GM18907 (cell line): ENCODE measurements at regions not wholly inside any gene's neighbourhood (a gene's known extent, or its start where the extent isn't known, plus 50 kb on each side); places are given as distances from the start of the nearest gene placed in this dataset.

Experiments
- ATAC-seq: cut with Tn5 transposase; IDR thresholded peaks from one replicate; pipeline ENCODE4 v1.9.1; 2021; ENCODE audit warnings: mild to moderate bottlenecking, moderate library complexity; ENCODE audit not compliant: unreplicated experiment

DNA sequence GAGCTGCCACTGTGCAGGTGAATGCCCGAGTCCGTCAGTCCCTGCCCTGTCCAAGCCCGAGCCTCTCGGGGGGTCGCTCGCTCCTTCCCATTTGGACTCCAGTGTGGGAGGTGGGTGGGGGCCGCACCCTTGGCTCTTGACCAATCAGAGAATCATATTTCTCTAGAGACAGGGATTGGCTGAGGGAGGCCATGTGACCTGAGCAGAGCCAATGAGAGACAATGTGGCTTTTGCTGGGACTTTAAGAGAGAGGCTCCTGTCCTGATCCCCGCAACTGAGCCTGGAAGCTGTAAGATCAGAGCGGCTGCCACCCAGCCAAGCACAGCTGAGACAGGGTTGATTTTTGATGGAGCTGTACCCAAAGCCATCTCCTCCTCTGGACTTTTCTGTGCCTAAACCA lies 199.3 kb downstream of the TFAP2C start:
- no peak for ATAC-seq

DNA sequence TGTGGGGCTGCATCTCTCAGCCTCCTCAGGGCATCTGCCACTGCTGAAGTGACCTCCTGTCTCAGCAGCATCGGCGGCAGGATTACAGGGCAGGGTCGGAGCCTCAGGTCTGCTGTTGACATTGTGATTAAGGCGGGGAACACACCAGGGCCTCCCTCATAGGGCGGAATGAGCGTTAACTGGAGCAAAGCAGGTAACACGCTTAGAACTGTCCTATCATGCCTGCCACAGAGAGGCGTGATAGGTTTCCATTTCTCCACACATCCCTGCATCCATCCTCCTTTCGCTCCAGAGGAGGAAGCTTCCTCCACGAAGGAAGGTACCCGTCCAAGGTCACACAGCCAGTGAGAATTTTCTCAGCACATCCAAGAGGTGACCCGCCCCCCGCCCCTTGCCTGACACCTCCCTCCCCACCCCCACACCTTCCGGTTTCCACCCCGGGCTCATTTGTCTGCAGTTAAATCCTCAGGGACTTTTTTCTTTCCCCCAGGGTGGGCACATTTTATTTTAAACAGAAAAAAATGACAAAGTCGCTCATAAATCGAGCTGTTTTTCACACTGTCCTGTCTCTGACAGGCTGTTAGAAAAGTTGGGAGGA lies 200.8 kb downstream of the TFAP2C start:
- ATAC-seq = no peak

DNA sequence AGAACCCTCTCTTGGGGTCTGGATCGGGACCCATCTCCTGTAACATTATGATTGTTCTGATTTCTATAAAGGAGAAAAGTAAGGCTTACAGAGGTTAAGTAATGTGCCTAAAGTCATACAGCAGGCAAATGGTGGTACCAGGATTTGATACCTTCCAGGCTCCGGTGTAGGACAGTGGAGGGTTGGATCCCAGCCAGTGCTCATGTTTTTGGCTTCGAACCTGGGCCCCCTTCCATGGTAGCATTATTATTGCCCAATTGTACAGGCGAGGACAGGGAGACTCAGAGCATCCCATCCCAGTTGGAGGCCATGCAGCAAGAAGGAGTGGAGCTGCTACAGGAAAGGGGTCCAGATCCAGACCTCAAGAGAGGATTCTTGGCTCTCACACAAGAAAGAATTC lies 202.7 kb downstream of the TFAP2C start:
- ATAC-seq = no peak

DNA sequence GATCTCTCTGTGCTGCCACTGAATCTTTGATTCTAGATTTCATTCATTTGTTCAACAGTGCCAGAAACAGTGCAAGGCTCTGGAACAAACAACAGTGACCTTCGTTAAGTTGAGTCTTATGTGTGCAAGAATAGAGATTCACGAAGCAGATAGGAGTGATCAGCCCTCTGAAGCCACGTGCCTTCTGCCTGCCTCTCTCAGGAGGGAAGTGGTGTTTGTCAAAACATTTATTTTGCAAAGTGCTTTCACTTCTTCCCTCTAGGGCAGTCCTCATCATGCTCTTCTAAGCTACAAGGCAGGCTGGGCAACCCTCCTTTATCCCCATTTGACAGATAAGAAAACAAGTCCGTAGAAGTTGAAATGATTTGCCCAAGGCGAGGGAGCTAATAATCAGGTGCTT lies 204.3 kb downstream of the TFAP2C start:
- ATAC-seq = no peak

DNA sequence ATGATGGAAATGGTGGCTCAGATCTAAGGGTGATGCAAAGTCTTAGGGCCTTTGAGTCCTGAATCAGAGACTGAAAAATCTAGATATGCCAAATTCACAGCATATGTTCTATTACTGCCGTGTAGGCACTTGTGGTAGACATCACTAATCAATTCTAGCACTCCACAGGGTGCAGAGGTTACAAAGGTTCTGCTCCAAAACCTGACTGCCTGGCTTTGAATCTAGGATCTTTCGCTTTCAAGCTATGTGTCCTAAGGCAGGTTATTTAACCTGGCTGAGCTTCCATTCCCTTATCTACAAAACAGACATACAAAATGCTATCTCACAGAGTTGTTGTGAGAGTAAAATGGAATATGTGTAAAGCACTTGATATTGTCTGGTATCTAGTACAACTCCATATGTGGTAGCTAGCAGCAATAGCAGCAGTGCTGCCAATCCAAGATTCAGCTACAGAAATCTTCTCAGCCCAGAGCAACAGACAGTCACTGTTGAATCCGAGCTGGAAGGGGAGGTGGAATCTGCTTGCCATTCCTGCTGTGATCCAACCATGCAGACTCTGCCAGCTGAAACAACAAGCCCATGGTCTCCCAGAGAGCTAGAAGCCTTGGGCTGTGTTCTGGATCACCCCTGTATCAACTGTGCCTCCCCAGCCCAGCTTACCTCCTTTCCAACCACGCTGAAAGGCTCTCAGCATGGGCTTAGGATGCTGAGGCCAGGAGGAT lies 206.9 kb downstream of the TFAP2C start:
- ATAC-seq = no peak

DNA sequence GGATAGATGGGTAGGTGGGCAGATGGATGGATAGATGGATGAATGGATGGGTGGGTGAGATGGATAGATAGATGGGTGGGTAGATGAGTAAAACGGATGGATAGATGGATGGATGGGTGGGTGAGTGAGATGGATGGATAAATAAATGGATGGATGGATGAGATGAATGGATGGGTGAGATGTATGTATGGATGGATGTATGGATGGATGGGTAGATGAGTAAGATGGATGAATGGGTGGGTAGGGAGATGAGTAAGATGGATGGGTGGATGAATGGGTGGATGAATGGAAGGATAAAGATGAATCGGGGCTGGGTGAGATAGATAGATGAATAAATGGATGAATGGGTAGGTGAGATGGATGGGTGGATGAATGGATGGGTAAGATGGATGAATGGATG lies 210.1 kb downstream of the TFAP2C start:
- no peak for ATAC-seq

DNA sequence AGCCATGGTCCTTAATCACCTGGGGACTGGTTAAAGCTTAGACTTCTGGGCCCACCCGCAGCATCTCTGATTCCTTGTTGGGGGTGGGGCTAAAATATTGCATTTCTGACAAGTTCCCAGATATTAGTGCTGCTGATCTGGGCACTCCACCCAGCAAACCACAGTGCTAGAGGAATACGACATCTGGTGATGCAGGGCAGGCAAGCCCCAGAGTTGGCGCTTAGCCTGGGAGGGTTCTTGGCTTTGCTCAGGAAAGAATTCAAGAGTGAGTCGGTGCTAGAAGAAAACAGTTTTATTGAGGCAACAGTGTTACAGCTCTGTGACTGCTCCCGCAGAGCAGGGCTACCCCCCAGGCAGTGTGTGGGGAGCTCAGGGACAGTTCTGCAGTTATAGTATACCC lies 210.7 kb downstream of the TFAP2C start:
- no peak for ATAC-seq

DNA sequence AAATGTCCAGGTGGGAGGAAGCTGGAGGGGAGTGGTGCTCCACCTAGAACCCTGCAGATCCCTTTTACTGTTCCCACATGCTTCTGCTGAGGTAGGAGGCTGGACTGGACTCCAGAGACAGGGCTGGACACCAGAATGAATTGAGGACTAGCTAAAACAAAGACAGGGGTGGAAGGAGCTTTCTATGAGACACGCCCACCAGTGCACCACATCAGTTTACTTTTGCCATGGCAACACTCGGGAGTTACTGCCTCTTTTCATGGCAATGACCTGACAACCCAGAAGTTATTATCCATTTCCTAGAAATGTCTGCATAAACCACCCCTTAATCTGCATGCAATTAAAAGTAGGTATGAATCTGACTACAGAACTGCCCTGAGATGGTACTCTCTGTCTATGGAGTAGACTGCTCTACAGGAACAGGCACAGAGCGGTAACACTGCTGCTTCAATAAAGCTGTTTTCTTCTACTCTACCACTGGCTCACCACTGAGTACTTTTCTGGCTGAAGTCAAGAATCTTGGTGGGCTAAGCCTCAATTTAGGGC lies 211.7 kb downstream of the TFAP2C start:
- no peak for ATAC-seq

DNA sequence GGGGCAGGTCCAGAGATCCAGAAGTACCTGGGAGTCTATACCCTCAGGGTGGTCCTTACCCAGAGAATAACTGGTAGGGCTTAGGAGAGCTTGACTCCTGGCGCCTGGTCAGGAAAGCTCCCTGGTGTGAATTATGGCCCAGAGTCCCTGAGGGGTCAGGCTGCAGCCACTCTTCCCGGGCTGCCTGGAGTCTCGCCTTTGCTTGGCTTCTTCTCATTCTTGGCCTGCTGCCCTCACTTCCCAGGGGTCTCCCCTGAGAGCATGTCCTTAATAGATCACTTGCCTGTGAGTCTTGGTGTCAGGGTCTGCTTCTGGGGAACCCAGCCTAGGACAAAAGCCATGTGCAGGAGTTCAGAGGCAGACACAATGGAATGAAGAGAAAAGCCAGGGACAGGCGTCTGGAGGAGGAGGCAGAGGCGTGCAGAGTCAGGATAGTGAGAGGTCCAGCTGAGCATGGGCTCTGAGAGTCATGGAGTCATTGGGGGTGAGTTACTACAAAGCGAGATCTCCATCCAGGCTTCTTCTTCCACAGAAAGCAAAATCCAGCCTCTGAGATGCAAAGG lies 212.3 kb downstream of the TFAP2C start:
- ATAC-seq = no peak

DNA sequence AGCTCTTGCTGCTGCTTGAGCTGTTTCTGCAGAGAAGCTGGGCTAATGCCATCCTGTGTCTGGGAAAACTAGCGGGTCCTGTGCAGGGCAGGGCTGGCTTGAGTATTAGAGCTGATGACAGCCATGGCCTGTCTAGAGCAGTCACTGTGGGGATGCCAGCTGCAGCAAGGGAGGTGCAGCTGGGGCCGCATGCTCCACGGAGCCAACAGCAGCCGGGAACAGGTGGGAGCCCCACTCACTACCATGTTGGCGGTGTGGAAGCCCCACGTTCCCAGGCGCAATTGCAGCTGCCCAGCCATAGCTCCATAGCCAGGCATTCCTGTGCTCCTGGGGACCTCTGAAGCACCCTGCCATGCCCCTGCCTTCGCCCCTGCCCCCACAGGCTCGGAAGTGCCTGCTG lies 212.9 kb downstream of the TFAP2C start:
- no peak for ATAC-seq

DNA sequence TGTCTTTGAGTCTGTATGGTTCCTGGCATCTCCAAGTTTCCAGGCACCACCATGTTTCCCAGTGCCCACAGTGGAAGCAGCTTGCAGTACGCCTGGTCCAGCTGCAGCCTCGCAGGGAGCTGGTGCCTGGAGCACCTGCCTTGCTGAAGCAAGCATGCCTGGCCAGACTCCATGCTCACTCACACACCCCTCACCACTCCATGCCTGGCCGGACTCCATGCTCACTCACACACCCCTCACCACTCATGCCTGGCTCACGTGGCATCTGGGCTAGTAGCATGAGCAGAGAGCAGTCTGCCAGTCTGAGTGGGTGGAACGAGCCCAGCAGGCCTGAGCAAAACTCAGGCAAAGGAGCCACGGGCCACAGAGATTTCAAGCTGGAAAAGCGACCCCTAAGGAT lies 214.3 kb downstream of the TFAP2C start:
- no peak for ATAC-seq

DNA sequence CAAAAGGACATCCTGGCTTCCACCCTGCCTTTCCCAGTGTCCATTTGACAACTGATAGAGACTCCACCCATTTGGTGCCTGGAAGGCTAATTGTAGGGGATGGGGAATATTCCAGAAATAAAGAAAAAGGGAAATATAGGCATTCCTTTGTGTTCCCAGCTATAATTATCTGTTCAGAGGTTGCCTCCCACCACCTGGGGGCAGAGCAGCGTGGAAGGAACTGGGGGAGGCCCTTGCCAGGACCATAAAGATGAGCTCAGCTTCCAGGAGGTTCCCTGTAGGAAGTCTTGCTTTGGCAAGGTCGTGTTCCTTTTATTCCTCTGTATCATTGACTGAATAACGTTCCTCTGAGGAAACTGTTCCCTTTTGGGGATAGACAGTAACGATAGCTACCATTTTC lies 214.7 kb downstream of the TFAP2C start:
- ATAC-seq = no peak

DNA sequence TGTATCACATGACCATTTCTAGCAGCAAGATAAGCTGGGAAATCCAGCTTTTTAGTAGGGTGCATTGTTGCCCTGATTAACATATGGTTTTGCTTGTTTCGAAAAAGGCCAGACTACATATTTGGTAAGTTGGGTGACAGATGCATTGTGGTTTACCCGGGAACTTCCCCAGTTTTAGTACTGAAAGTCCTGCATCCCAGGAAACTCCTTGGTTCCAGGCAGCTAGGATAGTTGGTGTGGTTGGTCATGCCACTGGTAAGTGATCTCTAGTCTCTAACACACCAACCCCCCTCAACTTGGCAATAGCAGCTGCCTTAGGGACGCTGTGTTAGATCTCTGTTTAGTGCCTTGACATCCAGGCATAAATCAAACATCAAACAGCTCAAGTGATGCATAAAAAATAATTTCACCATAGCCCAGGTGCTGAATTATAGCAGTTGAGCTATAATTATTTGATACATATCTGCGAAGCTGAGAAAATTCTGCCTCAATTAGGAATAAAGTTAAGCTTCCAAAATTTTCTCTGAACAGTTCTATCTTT lies 216.5 kb downstream of the TFAP2C start:
- no peak for ATAC-seq

DNA sequence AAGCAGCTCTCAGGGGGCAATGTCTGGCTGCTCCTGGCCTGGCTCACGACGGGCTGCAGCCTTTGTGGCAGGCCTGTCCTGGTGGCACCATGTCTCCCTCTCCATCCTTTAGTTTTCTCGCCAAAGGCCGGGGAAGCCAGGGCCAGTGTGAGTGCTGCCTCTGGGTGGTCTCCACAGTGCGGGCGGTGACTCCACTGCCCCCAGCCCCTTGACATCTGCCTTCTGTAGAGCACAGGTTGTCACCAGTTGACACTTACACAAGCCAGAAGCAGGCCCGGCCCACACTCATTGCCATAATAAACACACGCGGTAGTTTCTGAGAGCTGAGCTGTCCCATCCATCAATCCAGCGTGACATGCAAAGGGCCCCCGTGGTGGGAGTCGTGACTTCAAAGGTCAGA lies 219.5 kb downstream of the TFAP2C start:
- ATAC-seq = no peak

DNA sequence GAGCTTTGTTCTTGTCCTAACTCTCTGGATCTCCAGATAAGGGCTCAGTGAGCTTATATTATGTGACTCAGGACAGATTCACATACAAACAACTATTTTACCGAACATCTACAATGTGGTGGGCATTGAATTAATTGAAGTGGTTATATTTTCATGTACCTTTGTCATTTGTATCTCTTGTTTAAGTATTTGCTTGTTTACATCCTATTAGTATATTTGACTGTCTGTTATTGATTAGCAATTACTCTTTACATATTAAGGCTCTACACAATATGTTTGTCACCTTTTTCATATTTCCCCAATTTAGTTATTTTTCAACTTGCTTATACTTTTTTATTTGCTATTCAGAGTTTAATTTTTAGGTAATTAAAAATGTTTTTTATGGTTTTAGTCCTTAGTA lies 222.4 kb downstream of the TFAP2C start:
- no peak for ATAC-seq

DNA sequence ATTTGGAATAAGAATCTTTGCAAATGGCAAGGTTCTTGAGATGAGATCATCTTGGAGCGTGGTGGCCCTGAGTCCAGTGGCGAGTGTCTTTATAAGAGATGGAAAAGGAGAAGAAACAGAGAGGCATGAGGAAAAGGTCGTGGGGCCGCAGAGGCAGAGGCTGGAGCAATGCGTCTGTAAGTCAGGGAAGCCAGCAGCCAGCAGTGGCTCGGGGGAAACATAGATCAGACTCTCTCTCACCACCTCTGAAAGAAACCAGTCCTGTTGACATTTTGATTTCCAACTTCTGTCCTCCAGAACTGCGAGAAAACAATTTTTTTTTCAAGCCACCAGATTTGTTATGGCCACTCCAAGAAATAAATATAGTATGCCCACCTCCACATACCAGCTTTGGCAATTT lies 226.6 kb downstream of the TFAP2C start:
- no peak for ATAC-seq

DNA sequence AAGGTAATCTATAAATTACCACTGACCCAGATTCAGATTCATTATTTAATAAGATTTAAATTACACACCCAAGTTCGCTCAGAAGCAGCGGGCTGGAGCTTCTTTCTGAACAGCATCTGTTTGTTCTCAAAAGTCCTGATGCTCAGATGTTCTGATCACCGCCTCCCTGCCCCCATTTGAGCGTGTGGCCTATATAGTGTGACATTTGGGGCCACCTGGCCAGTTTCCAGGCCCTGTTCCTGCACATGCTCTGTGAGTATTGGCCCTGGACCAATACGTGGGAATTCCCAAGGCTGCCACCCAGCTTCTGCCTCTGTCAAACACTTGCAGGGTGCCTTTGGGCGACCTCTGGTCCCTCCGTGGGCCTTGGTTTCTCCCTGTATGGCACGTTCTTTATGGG lies 228.8 kb downstream of the TFAP2C start:
- ATAC-seq = no peak

DNA sequence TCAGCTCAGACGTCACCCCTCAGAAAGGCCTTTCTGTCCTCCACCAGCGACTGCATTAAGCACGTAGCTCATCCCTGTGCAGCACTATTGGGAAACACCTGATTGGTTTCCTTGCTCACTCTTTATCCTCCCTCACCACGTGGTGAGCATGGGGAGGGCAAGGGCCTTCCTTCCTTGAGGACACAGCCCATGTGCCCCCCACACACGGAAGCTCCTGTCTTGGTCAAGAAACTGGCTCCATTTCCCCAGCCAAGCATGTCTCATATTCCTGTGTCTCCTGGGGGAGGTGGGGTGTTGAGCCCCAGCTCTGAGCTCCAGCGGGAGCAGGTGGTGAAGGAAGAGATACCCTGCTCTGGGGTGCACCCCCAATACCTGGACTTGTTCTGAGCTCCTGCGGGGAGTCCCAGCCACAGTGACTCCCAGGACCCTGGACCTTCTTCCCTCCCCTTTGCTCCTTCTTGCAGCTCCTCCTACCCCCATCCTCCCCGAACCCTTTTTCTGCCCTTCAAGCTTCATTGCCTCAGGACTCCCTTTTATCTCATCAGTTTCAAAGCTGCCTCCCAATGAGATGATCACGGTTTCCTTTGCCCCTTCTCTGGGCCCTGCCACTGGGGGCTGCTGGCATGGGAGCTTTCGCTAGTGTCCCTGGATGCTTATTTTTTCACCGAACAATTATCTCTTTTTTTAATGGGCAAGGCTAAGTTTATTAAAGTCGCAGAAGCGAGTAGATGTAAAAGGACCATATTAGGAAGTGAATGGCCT lies 230.1 kb downstream of the TFAP2C start:
- no peak for ATAC-seq

DNA sequence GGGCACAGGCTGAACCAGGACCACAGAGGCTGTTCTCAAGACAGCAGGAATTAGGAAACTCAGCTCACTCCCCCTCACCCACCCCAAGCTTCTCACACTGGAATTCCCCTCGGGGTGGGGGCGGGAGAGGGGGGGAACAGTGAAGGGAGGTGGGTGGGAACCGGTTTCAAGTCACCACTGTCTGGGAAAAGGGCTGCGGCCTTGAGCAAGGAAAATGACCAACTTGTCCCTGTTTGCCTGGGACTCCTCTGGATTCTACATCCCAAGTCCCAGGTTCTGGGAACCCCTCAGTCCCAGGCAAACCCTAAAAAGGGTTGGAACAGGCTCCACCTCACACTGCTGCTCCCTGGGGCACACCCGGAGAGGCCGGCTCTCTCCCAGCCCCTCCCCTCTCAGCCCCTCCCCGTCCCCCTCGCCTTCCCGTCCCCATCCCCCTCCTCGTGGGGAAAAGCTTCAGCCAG lies 230.7 kb downstream of the TFAP2C start:
- no peak for ATAC-seq

DNA sequence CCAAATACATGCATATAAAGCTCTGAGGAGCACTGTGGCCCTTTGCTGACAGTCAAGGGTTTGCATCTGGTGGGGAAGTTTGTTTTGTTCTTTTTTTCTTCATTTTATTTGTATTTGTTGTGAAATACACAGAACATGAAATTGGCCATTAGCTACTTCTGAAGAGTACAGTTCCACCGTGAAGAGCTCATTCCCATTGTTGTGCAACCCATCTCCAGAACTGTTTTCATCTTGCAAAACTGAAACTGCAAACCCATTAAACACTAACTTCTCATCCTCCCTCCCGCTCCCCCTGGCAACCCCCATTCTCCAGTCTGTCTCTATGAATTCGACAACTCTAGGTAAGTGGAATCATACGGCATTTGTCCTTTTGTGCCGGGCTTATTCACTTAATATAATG lies 231.3 kb downstream of the TFAP2C start:
- no peak for ATAC-seq

DNA sequence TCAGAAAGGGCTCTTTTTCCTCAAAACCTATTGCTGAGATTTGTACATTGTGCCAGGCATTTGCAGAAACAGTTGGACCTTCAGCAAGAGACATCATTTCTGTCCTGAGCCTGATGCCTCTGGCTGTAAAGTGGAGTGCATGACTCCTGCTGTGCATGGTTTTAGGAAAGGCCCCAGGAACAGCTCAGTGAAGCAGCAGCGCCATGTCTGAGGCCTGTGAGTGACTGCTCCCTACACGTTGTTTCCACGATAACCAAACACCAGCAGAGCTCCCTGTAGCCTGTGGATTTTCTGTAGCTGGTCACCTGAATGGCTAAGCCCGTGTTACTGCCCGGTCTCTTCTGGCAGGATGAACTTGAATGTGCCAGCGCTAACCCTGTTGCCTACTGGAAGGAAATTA lies 232.5 kb downstream of the TFAP2C start:
- ATAC-seq = no peak
